AG09309 (cell line): ENCODE measurements at regions not wholly inside any gene's neighbourhood (a gene's known extent, or its start where the extent isn't known, plus 50 kb on each side); places are given as distances from the start of the nearest gene placed in this dataset.
A peak's percentile ranks its signal among the peaks of the same experiment; 100 is the strongest.

Source experiments
- DNase-seq: peaks from one replicate; pipeline ENCODE4 v3.0.0-alpha.2; 2010; ENCODE audit warnings: low read depth
- H3K4me3 ChIP-seq: 2 replicates; pipeline ENCODE4 v1.5.1; 2011; ENCODE audit warnings: mild to moderate bottlenecking, low read depth, low read length, moderate library complexity; ENCODE audit not compliant: control insufficient read depth
- TF ChIP-seq, protein P1 (sequence below): IDR thresholded peaks from 2 replicates; pipeline ENCODE4 v1.5.1; 2011; ENCODE audit warnings: mild to moderate bottlenecking, low read depth, low read length, inconsistent platforms; ENCODE audit not compliant: insufficient read depth, control insufficient read depth; ENCODE audit errors: missing control alignments

DNA sequence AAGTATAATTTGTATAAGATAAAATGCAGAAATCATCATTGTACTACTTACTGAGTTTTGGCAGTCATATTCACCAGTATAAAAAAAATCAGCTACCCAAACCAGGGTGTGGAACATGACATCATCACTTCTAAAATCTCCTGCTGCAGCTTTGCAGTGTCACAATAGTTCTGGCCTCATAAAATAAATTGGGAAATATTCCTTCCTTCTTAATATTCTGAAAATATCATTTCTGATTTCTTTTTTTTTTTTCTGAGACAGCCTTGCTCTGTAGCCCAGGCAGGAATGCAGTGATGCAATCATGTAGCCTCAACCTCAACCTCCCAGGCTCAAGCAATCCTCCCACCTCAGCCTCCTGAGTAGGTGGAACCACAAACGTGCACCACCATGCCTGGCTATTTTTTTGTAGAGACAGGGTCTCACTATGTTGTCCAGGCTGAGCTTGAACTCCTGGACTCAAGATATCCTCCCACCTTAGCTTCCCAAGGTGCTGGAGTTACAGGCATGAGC, 101.4 kb downstream of the TMEM18 start:
- TF ChIP-seq, protein P1, sequence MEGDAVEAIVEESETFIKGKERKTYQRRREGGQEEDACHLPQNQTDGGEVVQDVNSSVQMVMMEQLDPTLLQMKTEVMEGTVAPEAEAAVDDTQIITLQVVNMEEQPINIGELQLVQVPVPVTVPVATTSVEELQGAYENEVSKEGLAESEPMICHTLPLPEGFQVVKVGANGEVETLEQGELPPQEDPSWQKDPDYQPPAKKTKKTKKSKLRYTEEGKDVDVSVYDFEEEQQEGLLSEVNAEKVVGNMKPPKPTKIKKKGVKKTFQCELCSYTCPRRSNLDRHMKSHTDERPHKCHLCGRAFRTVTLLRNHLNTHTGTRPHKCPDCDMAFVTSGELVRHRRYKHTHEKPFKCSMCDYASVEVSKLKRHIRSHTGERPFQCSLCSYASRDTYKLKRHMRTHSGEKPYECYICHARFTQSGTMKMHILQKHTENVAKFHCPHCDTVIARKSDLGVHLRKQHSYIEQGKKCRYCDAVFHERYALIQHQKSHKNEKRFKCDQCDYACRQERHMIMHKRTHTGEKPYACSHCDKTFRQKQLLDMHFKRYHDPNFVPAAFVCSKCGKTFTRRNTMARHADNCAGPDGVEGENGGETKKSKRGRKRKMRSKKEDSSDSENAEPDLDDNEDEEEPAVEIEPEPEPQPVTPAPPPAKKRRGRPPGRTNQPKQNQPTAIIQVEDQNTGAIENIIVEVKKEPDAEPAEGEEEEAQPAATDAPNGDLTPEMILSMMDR: no peak
- no peak for DNase-seq
- no peak overlapping the region for H3K4me3 ChIP-seq

DNA sequence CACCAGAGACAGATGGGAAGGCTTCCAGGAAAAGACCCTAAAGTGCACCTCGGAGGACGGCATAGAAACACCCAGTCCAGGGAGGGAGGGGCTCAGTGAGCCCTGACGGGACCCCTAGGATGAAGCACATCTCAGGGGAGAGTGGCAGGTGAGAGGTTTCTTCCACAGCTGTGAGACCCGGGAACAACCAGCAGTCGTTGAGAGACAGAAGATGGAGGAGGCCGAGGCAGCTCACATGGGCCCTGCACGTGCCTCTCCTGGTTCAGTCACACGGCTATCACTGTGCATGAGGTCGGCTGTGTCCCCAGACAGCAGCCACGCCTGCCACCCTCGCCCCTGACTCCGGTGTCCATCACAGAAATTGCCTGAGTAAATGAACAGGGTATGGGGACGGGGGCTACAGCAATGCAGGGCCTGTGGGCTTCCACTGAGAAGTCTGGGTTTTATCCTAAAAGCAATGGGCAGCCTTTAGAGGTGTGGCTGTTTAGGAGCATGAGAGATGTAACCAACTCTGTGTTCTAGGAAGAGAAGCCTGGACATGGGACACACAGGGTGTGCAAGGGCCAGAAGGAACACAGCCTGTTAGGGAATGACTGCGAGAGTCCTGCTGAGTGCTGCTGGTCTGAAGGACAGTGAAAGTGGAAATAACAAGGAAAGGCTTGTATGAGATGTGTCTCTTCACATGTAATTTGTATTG, 102.0 kb downstream of the TMEM18 start:
- TF ChIP-seq, protein P1: no peak
- no peak overlapping the region for H3K4me3 ChIP-seq
- DNase-seq: no peak

DNA sequence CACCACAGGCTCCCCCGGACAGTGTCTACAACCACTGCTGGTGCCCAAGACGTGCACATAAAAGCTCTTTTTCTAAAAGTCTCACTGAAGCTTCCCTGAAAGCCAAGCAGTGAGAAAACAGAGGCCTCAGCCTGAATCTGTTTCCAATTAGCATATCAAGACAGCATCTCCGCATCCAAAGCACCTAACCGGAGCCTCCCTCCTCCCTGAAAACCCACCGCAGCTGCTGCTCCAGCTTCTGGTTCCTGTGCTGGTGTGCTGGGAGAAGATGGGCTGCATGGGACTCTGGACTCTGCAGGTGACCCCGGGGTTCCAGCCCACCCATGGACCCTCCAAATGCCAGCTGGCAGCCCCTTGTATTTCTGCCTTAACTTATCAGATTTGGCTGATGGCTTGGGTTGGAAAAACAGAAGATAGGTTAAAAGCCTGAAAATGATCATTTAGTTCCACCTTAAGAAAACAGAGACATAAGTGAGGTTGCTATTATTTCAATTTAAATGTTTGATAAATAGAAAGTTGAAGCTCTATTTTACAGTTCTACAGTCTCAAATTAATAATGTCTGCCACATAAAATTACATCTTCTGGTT, 103.3 kb downstream of the TMEM18 start:
- TF ChIP-seq, protein P1: no peak
- no peak for DNase-seq
- H3K4me3 ChIP-seq: no peak overlapping the region

DNA sequence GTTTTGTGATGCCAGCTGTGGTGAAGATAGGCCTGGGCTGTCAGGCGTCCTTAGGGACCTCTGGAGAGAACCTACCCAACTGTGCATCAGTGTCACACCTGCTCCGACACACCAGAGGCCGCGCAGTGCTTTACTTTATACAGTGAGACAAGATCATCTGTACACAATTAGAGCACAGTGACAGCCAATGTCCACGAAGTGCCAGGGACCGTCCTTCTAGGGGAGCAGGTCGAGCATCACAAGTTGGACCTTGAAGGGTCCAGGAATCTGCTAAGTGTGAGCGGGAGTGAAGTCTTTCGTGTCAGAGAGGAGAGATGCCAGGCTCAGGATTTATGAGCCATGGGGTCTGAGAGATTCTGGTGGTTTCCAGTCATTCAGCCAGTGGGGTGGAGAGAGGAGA, 104.2 kb downstream of the TMEM18 start:
- H3K4me3 ChIP-seq: no peak overlapping the region
- no peak for DNase-seq
- TF ChIP-seq, protein P1: no peak

DNA sequence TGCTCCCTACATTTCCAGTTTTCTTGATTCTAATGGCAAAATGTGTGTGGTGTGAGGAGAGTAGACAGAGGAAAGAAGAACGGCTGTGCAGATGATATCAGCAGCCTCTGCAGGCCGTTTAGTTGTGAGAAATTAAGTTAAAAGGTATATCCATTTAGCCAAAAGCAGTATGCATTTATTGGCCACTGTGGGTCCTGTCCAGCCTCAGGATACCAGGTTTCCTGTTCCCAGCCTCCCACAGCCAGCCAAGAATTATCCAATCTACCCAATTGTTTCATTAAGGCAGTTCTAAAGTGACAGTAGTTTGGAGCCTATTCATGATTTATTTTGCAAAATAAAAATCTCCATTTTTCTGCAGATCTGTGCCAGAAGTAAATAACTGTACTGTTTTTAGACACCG, 107.5 kb downstream of the TMEM18 start:
- no peak overlapping the region for H3K4me3 ChIP-seq
- no peak for DNase-seq
- TF ChIP-seq, protein P1: no peak

DNA sequence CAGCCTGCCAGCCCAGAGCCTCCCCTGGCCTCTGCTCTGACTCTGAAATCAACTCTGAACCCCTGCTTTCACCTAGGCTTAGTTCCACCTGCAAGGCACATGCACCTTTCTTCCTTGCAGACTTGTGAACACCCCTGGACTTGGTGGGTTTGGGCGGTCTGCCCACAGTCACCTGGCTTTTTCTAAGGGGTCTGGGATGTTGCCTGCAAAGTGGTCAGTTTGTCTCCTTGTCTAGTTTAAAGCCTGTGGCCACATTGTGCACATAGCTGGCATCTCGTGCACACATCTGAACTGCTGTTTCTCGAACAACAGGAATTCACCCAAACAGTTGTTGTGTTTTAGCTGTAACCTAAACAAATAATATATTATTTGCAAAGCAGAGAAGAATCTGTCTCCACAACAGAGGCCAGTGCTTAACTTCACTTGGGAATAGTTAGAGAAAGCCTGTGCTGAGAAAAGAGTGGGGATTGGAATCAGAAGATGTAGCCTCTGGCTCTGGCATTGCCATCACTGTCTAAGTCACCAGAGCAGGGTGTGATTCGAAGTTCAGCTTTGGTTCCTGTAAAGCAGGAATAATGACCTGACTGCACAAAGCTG, 108.5 kb downstream of the TMEM18 start:
- no peak for DNase-seq
- peak overlapping the region; percentile 31 for H3K4me3 ChIP-seq
- TF ChIP-seq, protein P1: no peak
